GM19397 (cell line): ENCODE measurements at regions not wholly inside any gene's neighbourhood (a gene's known extent, or its start where the extent isn't known, plus 50 kb on each side); places are given as distances from the start of the nearest gene placed in this dataset.

ENCODE experiments used
- ATAC-seq: cut with Tn5 transposase; IDR thresholded peaks from one replicate; pipeline ENCODE4 v1.9.1; 2021; ENCODE audit warnings: mild to moderate bottlenecking, moderate library complexity; ENCODE audit not compliant: unreplicated experiment

DNA sequence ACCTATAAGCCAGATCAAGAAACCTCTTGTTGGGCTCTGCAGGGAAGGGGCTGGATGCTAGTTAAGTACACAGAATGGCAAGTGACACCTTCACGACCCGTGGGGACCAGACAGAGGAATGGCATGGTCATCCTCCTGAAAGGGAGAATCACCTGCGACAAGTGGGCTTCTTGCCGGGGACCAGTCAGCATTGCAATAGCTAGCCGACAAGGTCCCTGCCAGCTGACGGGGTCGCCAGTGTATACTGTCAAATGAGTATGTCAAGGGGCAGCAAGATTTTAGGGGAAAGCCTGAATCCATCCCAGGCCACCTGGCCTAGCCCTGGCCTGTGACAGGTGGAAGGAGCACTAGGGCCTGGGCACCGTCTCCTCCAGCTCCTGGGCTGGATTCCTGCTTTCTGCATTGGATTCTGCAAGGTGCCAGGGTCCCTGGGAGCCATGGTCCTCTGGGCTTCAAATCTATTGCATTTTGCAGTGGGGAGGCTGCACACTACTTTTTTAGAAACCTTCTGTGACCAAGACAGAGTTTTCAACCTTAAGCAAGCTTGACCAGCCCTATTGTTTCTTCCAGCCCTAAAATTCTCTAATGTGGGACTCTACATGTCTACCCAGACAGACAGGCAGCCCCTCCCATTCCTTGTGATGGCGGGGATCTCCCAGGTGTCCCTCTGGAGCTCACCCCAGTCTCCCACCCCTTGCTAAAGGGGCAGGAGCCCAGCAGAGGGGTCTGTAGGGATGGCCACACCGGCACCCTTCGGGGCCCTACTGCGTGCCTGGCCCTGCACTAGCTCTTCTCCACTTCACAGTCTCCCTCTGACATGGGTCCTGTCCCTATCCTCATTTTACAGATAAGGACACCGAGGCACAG, 178.5 kb downstream of the GLI2 start:
- no peak for ATAC-seq

DNA sequence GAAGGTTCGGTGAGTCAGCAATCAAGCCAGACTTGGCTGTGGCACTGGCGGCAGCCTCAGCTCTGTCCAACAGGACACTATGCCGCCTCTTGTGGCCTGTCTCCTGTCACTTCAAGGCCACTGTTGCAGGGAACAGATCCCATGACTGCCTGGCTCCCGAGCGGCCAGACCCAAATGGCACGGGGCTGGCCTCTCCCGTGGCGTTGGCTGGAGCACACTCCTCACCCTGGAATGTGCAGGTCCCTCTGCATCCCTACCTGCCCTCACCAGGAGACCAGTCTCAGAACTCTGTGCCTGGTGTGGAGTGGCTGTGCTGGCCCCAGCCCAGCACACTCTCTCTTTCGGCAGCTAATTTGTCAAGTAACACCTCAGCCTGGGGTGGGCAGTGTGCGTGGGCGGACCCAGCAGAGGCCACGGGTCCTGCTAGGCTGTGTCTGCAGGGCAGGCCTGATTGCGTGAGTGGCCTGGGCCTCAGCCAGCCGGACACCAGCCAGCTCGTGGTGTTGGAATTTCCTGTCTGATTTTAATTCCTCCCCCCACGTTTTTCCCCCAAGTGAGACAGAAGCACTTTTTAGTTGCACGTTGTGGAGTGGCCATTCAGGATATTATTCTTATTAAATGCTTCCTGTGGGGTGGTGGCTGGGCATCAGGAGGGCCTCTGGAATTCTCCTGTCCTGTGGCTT, 179.3 kb downstream of the GLI2 start:
- no peak for ATAC-seq

DNA sequence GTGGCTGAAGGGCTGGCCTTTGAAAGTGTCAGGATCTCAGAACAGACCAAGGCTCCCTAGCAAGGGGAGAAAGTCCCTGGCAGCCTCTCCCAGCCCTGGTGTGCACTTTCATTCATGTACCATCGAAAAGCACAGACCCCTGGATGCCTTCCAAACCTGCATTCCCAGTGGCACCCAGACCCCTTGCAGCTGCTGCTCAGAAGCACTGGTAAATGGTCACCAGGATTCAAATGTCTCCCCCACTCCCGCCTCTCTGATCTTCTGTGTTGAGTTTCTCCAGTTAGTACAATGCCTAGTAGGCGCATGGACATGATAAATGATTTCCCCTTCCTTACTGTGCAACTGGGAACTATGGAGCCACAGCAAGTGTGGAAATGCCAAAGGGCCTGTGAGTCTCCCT, 180.0 kb downstream of the GLI2 start:
- ATAC-seq = no peak

DNA sequence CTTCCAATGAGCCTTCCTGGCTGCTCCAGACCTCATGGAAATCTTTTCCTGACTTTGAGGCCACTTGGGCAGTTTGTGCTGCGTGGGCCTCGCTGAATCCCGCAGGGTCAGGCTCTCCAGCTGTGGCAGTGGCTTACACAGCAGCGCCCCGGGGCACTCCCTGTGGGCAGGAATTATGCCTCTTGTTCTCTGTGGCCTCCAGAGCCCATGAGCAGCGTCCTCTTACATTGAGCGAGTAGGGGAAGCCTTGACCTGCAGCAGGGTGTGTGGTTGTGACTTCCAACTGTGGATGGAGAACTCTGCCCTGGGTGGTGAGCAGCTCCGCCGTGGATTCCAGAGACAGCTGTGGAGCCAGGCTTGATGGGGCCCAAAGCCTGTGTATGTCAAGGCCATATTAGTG, 180.8 kb downstream of the GLI2 start:
- no peak for ATAC-seq

DNA sequence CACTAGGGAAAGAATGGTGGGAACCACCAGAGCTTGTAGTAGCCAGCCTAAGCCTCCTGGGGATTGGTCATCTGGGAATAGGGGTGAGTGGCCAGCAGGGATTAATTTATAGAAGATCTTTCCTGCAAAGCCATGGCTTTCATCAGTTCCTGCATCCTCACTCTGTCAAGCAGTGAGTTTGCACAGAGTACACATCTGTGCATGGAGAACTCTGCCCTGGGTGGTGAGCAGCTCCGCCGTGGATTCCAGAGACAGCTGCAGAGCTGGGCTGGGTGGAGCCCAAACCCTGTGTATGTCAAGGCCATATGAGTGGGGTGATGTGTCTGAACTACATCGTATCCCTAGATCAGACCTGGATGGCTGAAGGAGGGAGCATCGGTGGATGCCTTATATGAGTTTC, 182.2 kb downstream of the GLI2 start:
- ATAC-seq = no peak

DNA sequence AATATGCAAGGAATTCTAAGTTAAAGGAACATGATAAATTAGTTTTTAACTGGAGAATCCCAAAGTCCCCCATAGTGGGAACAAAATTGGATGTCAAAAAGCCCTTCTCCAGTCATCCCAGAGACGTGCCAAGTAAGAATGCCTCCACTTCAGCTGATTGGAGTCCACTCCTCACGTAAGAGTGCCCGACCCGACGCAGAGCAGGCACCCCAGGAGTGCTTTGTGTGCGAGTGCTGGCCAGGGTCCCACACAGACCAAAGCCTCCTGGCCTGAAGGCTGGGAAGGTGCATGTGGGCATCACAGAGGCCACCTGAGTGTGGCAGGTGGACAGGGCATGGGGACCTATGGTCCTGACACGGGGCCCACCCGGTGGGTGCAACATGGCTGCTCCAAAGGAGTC, 183.5 kb downstream of the GLI2 start:
- ATAC-seq = no peak

DNA sequence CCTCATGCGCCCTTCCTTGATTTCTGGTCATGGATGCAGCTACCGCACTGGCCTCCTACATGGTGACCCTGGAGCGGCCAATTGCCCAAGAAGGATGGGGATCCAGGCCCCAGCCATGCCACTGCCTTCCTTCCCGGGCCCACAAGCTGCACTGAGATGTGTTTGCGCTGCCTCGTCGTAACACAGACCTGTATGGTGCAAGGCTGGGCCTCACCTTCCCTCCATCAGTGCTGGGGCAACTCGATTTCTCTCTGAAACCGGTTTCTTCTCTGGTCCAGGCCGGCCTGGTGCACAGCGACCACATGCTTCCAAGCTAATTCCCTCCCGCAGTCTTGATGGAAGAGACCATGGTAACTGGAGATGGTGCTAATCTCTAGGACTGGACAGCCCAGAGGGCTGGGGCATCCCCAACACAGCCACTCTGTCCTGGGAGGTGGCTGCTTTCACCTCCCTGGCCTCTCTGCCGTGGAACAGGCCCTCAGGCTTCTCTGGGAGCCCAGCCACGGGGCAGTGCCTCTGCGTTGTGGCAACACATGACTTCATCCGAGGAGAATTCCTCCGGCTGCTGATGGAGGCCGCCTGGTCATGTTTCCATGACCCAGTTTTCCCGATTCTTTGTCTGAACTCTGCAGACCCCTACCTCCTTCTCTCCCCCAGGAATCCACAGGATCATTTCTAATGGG, 184.2 kb downstream of the GLI2 start:
- no peak for ATAC-seq

DNA sequence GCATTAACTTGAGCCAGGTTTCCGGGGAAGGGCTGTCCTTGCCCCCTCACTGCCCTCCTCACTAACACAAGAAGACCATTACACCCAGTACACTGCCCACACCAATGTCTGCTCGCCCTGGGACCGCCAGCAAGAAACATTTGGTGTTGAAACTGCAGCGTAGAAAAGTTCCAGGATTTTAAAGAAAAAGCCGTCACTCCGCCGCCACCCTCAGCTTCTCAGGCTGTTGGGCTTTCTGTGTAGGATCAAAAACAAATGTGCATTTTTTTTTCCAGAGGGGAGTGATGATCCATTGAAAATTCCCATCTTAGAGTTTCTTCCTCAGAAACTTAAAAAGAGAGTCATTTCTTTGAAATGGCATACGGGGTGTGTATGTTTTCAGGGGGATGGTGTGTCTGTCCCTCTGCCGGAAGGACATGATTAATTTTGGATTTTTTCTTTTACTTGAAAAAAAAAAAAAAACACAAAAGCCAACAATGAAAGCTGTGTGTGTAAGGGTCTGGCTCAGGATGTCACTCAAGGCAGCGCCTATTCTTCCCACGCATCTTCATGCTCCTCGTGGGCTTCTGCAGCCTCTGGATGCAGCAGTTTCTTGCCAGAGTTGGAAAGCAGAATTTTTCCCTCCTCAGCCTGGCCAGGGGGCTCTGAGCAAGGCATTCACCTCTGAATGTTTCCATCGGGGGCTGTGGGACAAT, 184.9 kb downstream of the GLI2 start:
- no peak for ATAC-seq

DNA sequence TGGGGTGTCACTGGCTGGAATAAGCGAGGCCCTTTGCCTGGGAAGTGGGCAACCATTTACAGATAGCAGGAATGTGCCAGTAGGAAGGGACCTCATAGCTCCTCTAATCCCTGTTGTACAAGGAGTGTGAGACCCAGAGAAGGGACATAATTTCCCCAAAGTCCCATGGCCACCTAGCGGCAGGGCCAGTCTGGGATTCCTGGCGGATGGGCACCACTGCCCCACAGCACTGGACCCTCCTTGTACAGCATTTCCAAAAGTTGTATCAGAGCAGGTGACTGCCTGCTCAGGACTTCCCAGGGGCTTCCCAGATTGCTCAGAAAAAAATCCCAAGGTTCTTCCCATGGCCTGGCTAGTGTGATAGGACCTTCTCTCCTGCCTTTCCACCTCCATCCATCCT, 185.8 kb downstream of the GLI2 start:
- no peak for ATAC-seq

DNA sequence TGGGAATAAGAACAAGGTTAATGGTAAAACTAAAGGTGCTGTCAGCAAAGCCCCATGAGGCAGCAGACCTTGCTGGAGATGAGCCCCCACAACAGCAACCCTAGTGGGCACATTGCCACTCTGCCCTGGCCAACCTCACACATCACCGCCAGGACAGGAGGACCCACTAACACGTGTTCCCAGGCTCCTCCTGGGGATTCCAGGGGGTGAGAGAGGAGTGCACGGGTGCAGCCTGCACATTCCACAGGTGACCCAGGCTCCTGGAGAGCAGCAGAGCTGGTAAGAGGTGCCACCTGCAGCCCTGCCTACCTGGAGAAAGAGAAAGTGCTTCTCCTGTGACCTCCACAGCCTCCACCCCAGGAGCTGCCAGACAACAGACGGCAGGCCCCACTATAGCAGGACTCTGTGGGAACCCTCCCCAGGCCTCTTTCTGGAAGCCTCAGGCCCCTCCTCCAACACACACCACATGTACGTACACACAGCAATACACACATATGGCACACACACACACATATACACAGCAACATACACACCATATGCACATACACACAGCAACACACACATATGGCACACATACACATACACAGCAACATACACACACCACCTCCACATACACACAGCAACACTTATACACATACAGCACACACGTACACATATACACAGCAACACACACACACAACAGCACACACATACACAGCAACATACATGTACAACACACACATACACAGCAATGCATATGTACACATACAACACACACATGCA, 187.1 kb downstream of the GLI2 start:
- no peak for ATAC-seq

DNA sequence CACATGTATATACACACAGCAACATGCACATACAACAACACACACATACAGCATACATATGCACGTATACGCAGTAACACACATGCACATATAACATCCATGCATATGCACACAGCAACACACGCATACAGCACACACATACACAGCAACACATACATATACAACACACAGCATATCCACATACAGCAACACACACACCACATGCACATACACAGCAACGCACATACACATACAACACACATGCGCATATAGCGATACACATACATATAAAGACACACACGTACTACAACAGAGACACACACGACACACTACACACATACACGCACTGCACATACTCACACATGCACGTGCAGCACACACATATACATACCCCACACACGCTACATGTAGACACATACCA, 187.8 kb downstream of the GLI2 start:
- ATAC-seq = no peak

DNA sequence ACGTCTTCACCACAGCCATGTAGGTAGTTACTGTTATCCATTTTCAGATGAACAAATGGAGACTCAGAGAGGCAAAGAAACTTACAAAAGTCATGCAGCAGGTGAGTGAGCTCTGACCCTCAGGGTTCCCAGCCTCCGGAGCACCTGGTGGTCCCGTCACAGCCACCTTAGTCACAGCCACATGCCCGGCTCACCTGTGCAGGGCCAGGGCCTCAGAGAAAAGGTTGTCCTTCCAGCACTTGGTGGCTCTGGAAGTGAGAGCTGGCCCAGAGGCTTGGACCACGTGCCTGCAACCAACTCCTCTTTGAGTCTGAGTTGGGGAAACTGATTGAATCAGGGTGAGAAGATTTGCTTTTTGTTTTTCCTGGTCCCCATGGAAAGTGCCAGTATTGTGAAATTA, 189.3 kb downstream of the GLI2 start:
- ATAC-seq = no peak

DNA sequence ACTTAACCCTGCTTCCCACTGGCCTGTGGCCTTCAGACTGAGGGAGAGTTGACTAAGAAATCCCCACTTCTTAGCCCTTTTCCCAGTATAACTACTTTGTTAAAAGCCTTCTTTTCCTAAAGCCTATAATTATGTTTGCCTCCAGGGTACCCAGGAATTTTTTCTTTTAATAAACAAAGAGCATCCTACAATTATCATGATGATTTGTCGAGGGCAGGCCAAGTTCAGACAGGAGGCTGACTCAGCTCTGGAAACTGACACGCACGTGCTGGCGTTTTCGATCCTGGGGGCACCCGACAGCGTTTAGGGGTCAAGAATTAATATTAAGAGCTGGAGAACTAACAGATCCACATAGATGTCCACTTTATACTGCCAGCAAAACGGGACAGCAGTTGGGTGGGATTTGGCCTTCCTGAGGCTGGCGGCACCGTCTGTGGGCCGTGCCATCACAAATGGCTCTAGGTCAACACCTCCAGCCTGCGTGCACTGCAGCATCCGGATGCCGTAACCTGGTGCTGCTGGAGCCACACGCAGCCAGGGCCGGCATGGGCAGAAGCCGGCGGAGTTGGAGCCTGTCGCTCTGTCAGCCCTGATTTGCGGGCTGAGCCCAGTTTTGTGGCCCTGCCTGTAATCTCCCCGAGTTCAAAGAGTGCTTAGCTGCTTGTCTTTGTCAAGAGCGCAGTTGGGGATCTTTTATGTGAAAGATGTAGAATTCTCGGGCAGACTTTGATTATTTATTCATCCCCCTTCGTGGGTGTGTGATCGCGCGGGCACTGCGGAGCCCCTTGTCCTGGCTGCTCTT, 191.0 kb downstream of the GLI2 start:
- no peak for ATAC-seq

DNA sequence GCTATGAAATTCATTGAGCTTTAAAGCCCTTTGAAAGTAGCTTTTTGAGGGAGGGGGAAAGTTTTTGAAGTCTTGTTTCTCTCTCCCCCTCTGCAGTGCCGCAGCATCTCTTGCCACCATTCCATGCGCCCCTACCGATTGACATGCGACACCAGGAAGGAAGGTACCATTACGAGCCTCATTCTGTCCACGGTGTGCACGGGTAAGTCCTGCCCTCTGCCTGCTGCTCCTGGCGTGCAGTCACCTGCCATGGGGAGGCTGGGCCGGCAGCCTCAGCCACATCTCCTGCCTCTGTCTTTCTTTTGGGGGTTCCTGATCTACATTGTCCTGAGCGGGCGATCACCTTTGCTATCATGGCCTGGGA, 191.6 kb downstream of the GLI2 start:
- ATAC-seq = no peak

DNA sequence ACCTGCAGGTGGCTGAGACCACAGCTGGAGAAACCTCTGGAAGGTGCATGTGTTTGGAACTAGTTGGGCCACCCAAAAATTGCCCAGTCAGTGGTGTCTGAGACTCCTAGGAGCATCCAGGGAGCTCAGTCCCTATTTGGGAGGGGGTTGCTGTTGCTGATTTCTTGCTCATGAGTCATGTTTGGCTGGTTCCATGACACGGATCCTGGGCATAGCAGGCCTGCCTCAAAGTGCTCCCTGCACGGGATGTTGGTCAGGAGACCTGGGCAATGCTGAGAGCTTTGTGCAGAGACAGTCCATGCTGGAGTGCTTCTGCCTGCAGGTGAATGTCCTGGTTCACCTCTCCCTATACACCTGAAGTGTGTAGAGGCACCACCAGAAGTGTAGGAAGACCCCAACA, 194.2 kb downstream of the GLI2 start:
- no peak for ATAC-seq

DNA sequence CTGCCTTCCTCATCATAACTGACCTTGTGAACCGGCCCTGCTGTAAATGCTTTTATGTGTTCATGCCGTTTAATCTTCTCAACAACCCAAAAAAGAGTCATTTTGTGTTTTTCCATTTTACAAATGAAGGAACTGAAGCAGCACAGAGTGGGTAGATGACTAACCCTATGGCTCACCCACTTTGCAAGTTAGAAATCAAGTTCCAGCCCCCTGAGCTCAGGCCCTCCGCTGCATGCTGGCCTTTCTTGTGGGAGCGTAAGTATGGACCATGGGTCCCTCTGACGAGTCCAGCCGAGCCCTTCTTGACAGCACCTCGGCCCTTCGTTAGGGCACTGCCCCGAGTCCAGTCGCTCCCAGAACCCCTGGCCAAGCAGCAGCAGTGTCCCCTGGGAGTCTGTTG, 194.6 kb downstream of the GLI2 start:
- ATAC-seq = no peak

DNA sequence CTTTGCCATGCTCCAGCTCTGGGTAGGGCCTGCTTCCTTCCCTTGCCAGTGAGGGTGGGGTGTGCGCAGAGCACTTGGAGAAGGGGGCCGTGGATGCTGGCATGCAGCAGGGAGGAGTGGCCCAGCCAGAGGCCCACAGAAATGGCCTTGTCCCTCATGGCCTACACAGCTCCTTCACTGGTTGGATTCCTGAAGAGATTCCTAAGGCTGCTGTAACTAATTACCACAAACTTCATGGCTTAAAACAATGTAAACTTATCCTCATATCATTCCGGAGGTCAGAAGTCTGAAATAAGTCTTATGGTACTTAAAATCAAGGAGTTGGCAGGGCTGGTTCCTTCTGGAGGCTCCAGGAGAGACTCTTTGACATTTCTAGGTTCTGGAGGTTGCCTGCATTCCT, 195.2 kb downstream of the GLI2 start:
- no peak for ATAC-seq

DNA sequence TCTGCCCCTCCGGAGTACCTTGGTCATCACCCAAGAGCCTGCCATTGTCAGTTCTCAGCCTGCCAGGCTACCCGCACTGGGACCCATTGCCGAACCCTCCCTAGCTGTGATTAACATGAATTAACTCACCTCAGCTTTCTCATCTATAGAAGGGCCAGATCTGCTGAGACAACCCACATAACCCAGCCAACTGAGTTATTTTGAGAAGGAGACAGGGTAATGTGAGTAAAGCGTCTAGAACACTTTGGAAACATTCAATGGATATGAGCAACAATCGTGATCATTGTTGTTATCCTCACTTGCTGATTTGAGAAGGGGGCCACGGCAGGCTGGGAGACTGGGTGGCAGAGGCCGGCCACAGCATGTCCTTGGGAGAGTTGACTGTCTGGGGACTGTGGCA, 196.8 kb downstream of the GLI2 start:
- ATAC-seq = no peak

DNA sequence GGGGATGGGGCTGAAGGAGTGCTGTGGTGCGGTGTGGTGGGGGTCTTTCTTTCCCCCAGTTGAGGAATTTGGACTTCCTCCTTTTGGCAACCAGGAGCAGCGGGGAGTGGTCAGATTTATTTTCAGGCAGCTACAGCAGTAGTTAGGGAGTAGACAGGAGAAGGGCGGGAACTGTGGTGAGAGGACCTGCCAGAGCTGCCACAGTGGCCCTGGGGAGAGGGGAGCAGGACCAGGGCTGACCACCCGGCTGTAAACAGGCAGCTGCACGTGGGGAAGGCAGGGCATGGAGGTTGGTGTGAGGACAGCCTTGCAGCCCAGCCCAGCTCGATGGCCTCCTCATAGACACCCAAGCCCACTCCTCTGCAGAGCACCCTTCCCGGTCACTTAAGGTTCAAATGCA, 197.2 kb downstream of the GLI2 start:
- ATAC-seq = no peak
